ENCODE measurements at regions not wholly inside any gene's neighbourhood (a gene's known extent, or its start where the extent isn't known, plus 50 kb on each side); places are given as distances from the start of the nearest gene placed in this dataset.

DNA sequence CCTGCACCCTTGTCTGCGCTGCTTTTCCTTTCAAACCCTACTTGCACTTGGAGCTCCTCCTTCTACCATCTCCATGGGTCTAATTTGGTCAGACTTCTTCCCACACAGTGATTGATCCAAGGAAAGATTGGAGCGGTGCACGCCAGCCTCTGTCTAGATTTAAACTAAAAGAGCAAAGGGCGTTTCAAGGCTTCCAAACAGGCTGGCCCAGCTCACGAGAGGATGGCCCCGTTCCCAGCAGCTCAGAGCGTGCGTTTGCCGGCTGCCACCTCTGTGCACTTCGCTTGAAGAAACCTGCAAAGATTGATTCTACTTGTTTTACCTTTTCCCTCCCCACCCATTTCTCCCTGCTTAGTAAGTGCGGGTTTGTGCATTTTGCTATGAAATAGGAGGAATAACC, 78.8 kb upstream of the ALKAL2 start:
- Histone ChIP-seq H3K27ac (ENCODE audit: insufficient read depth, low read length) (no peak overlapping the region), H3K4me3 (replicated peaks in 1 of 4; ENCODE audit: control extremely low read depth in 1 of 4, insufficient read depth in 1 of 4, low read depth in 3 of 4, low read length in 4 of 4) (no peak overlapping the region), H3K4me1 (ENCODE audit: control insufficient read depth, extremely low read depth, insufficient read depth, low read length) (no peaks in the 10 kb centered on the region), H3K79me2 (ENCODE audit: control insufficient read depth, insufficient read depth, low read length) (no peaks in the 10 kb centered on the region), H3K27me3 (ENCODE audit: control insufficient read depth, insufficient read depth, low read length) (no peaks in the 10 kb centered on the region), H3K9ac (ENCODE audit: insufficient read depth, low read length) (no peak overlapping the region), H3K9me3 (ENCODE audit: control insufficient read depth, insufficient read depth, low read depth, low read length) (no peaks in the 10 kb centered on the region), H2AFZ (ENCODE audit: low read length) (no peak overlapping the region), H3K4me2 (ENCODE audit: extremely low read depth, insufficient read depth, low read length) (no peak overlapping the region), H3K36me3 (ENCODE audit: control insufficient read depth, insufficient read depth, low read length) (no peaks in the 10 kb centered on the region), H4K20me1 (ENCODE audit: control insufficient read depth, extremely low read depth, insufficient read depth, low read length) (no peaks in the 10 kb centered on the region)
- DNase-seq (ENCODE audit: low read depth in 2 of 2), result no peak
- no peak for TF ChIP-seq EZH2 (IDR thresholded peaks at IDR 0.05; ENCODE audit: low read length, missing control alignments)
- TF ChIP-seq, protein P1, sequence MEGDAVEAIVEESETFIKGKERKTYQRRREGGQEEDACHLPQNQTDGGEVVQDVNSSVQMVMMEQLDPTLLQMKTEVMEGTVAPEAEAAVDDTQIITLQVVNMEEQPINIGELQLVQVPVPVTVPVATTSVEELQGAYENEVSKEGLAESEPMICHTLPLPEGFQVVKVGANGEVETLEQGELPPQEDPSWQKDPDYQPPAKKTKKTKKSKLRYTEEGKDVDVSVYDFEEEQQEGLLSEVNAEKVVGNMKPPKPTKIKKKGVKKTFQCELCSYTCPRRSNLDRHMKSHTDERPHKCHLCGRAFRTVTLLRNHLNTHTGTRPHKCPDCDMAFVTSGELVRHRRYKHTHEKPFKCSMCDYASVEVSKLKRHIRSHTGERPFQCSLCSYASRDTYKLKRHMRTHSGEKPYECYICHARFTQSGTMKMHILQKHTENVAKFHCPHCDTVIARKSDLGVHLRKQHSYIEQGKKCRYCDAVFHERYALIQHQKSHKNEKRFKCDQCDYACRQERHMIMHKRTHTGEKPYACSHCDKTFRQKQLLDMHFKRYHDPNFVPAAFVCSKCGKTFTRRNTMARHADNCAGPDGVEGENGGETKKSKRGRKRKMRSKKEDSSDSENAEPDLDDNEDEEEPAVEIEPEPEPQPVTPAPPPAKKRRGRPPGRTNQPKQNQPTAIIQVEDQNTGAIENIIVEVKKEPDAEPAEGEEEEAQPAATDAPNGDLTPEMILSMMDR (conservative IDR thresholded peaks at IDR 0.05 in 1 of 2, IDR thresholded peaks at IDR 0.05 in 1 of 2; ENCODE audit: low read depth in 1 of 2, low read length in 2 of 2), result no peak

DNA sequence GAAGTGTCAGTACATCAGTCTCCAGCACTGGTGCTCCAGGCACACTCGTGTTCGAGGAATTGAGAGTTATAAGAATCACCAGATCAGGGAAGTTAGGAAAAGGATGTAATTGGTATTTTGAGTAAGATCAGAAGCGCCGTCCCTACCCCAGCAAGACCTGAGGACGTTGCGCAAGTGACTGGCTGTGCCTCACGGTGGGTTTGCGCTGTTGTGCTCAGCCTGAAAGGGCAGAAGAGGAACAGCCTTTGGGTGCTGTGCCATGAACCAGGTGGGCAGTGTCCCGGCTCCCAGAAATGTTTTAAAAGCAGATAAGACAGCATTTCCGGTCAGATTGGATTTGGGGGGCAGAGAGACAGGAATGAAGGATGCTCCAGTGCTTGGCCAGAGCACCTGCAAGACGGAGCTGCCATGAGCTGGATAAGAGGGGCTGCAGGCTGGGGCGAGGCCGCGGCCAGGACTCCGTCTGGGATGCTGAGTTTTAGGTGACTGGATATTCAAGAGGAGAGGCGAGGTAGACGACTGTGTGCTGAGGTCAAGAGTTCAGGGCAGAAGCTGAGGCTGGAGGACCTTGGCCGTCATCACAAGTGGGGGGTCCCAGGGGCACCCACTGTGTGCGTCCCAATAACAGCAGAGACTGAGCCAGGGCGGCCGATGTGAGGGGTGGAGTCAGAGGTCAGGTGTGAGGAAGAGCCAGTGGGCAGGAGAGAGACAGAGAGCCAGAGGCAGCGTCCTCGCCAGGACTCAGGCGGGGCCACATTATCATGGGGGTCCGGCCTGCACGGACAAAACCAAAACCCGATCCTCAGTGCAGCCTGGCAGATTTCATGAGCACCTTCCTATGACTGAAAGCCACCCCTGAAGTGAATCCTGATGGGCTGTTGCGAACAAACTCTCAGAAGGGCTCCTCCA, 77.7 kb upstream of the ALKAL2 start:
- no peak for DNase-seq (ENCODE audit: low read depth in 2 of 2)
- Histone ChIP-seq H2AFZ (ENCODE audit: low read length) (no peak overlapping the region), H3K9me3 (ENCODE audit: control insufficient read depth, insufficient read depth, low read depth, low read length) (no peaks in the 10 kb centered on the region), H3K79me2 (ENCODE audit: control insufficient read depth, insufficient read depth, low read length) (no peaks in the 10 kb centered on the region), H3K27me3 (ENCODE audit: control insufficient read depth, insufficient read depth, low read length) (no peaks in the 10 kb centered on the region), H3K36me3 (ENCODE audit: control insufficient read depth, insufficient read depth, low read length) (no peaks in the 10 kb centered on the region), H3K9ac (ENCODE audit: insufficient read depth, low read length) (no peak overlapping the region), H3K4me1 (ENCODE audit: control insufficient read depth, extremely low read depth, insufficient read depth, low read length) (no peaks in the 10 kb centered on the region), H3K27ac (ENCODE audit: insufficient read depth, low read length) (no peak overlapping the region), H3K4me3 (replicated peaks in 1 of 4; ENCODE audit: control extremely low read depth in 1 of 4, insufficient read depth in 1 of 4, low read depth in 3 of 4, low read length in 4 of 4) (no peak overlapping the region), H3K4me2 (ENCODE audit: extremely low read depth, insufficient read depth, low read length) (no peak overlapping the region), H4K20me1 (ENCODE audit: control insufficient read depth, extremely low read depth, insufficient read depth, low read length) (no peaks in the 10 kb centered on the region)
- TF ChIP-seq EZH2 (IDR thresholded peaks at IDR 0.05; ENCODE audit: low read length, missing control alignments), result no peak
- TF ChIP-seq, protein P1 (conservative IDR thresholded peaks at IDR 0.05 in 1 of 2, IDR thresholded peaks at IDR 0.05 in 1 of 2; ENCODE audit: low read depth in 1 of 2, low read length in 2 of 2), result no peak

DNA sequence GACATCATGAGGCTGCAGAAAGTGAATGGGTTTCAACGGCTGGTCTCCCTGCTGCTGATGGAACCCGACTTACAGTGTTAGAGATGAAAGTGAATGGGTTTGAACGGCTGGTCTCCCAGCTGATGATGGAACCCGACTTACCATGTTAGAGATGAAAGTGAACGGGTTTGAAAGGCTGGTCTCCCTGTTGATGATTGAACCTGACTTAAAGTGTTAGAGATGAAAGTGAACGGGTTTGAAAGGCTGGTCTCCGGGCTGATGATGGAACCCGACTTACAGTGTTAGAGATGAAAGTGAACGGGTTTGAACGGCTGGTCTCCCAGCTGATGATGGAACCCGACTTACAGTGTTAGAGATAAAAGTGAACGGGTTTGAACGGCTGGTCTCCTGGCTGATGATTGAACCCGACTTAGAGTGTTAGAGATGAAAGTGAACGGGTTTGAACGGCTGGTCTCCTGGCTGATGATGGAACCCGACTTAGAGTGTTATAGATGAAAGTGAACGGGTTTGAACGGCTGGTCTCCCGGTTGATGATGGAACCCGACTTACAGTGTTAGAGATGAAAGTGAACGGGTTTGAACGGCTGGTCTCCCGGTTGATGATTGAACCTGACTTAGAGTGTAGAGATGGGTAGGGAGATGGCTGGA, 76.1 kb upstream of the ALKAL2 start:
- no peak overlapping the region for H3K9ac ChIP-seq (ENCODE audit: insufficient read depth, low read length)
- H3K9me3 ChIP-seq (ENCODE audit: control insufficient read depth, insufficient read depth, low read depth, low read length), result no peaks in the 10 kb centered on the region
- no peak overlapping the region for H2AFZ ChIP-seq (ENCODE audit: low read length)
- no peaks in the 10 kb centered on the region for H4K20me1 ChIP-seq (ENCODE audit: control insufficient read depth, extremely low read depth, insufficient read depth, low read length)
- no peaks in the 10 kb centered on the region for H3K27me3 ChIP-seq (ENCODE audit: control insufficient read depth, insufficient read depth, low read length)
- no peak for TF ChIP-seq EZH2 (IDR thresholded peaks at IDR 0.05; ENCODE audit: low read length, missing control alignments)
- TF ChIP-seq, protein P1 (conservative IDR thresholded peaks at IDR 0.05 in 1 of 2, IDR thresholded peaks at IDR 0.05 in 1 of 2; ENCODE audit: low read depth in 1 of 2, low read length in 2 of 2), result no peak
- no peak overlapping the region for H3K4me2 ChIP-seq (ENCODE audit: extremely low read depth, insufficient read depth, low read length)
- H3K4me1 ChIP-seq (ENCODE audit: control insufficient read depth, extremely low read depth, insufficient read depth, low read length), result no peaks in the 10 kb centered on the region
- no peak for DNase-seq (ENCODE audit: low read depth in 2 of 2)
- no peak overlapping the region for H3K27ac ChIP-seq (ENCODE audit: insufficient read depth, low read length)
- no peaks in the 10 kb centered on the region for H3K79me2 ChIP-seq (ENCODE audit: control insufficient read depth, insufficient read depth, low read length)
- H3K4me3 ChIP-seq (replicated peaks in 1 of 4; ENCODE audit: control extremely low read depth in 1 of 4, insufficient read depth in 1 of 4, low read depth in 3 of 4, low read length in 4 of 4), result no peak overlapping the region
- H3K36me3 ChIP-seq (ENCODE audit: control insufficient read depth, insufficient read depth, low read length), result no peaks in the 10 kb centered on the region
